IMR-90 (cell line): ENCODE measurements at regions not wholly inside any gene's neighbourhood (a gene's known extent, or its start where the extent isn't known, plus 50 kb on each side); places are given as distances from the start of the nearest gene placed in this dataset.

Experiments used
- BHLHE40 ChIP-seq: fragments of 150-350 bp; IDR thresholded peaks from 2 replicates; pipeline ENCODE4 v1.6.1; 2016; ENCODE audit warnings: mild to moderate bottlenecking, low read depth, low read length
- CEBPB ChIP-seq: IDR thresholded peaks from 2 replicates; pipeline ENCODE4 v1.6.1; 2012; ENCODE audit warnings: low read depth, low read length, improper control_type of control experiment
- CHD1 ChIP-seq: IDR thresholded peaks from 2 replicates; pipeline ENCODE4 v1.6.1; 2012; ENCODE audit warnings: low read depth, low read length, improper control_type of control experiment
- CTCF ChIP-seq: conservative IDR thresholded peaks from 2 replicates; pipeline ENCODE4 v1.5.1; 2012; ENCODE audit warnings: mild to moderate bottlenecking, low read depth, low read length, improper control_type of control experiment
- MAZ ChIP-seq: IDR thresholded peaks from 2 replicates; pipeline ENCODE4 v1.6.1; 2012; ENCODE audit warnings: low read depth, mild to moderate bottlenecking, low read length, improper control_type of control experiment, moderate library complexity, borderline replicate concordance
- POLR2A ChIP-seq: IDR thresholded peaks from 2 replicates; pipeline ENCODE4 v1.6.1; 2012; ENCODE audit warnings: mild to moderate bottlenecking, low read depth, low read length
- RAD21 ChIP-seq: IDR thresholded peaks from 2 replicates; pipeline ENCODE4 v1.6.1; 2012; ENCODE audit warnings: low read length, improper control_type of control experiment
- RCOR1 ChIP-seq: IDR thresholded peaks from 2 replicates; pipeline ENCODE4 v1.6.1; 2012; ENCODE audit warnings: mild to moderate bottlenecking, low read length, improper control_type of control experiment; ENCODE audit not compliant: insufficient replicate concordance
- RFX5 ChIP-seq: IDR thresholded peaks from 2 replicates; pipeline ENCODE4 v1.8.0; 2012; ENCODE audit warnings: low read depth, mild to moderate bottlenecking, low read length, moderate library complexity
- USF2 ChIP-seq: fragments of 150-350 bp; IDR thresholded peaks from 2 replicates; pipeline ENCODE4 v1.6.1; 2017; ENCODE audit warnings: mild to moderate bottlenecking, antibody characterized with exemption, low read length, low read depth

- TF ChIP-seq POLR2A = no peak
- no peak for TF ChIP-seq CTCF
- no peak for TF ChIP-seq CEBPB
- no peak for TF ChIP-seq CHD1
- TF ChIP-seq RAD21 = no peak
- TF ChIP-seq USF2 = no peak
- no peak for TF ChIP-seq MAZ
- TF ChIP-seq RFX5 = no peak
- no peak for TF ChIP-seq RCOR1
- no peak for TF ChIP-seq BHLHE40
These were observed 81.0 kb upstream of the STK39 start for GRCh38 chr2:168328421-168328820.
